ENCODE measurements at regions not wholly inside any gene's neighbourhood (a gene's known extent, or its start where the extent isn't known, plus 50 kb on each side); places are given as distances from the start of the nearest gene placed in this dataset.
"Not testable (repeated sequence)": the region's sequence is repeated elsewhere in the genome, so short reads cannot be mapped to it uniquely, and the experiment has no call there.

DNA sequence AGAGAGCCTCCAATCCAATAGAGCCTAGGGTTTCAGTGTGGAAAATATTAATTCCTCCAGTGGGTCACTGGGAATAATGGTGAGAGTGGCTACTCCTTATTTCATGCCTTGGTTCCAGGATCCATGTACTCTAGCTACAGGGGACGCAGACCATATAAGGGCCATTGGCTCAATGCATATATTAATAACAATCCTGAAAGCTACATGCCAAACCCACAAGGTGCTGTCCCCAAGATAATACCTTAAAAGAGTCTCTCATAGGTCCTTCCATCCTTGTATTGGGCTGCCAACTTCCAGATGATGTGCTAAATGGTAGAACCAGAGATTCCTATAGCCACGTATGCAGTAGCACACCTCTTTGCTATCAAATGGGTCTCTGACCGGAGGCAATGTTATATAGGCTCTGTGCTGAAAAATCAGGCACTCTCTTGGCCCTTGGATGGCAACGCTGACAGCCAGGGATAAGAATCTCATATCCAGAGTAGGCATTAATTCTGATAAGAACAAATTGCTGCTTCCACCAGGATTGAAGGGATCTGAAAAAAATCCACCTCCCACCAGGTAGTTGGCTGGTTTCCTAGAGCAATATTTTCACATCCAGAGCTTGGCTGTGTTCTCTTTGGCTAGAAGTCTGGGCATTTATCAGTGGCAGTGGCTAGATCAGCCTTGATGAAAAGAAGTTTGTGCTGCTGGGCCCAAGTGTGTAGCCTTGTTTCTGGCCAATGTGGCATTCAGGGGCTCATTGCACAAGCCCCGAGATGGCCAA lies 218.1 kb upstream of the MGAT5 start:
- no peak for DNase-seq

DNA sequence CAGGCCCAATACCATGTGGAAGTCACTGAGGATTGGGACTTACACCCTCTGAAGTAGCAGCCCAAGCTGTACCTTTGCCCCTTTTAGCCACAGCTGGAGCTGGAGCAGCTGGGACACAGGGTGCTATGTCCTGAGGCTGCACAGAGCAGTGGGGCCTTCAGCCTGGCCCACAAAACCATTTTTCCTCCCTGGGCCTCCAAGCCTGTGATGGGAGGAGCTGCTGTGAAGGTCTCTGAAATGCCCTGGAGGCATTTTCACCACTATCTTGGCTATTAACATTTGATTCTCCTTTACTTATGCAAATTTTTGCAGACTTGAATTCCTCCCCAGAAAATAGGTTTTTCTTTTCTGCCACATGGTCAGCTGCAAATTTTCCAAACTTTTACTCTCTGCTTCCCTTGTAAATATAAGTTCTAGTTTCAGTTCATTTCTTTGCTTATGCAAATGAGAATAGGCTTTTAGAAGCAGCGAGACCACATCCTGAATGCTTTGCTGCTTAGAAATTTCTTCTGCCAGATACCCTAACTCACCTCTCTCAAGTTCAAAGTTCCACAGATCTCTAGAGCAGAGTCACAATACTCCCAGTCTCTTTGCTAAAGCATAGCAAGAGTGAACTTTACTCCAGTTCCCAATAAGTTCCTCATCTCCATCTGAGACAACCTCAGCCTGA lies 213.8 kb upstream of the MGAT5 start:
- no peak for DNase-seq

DNA sequence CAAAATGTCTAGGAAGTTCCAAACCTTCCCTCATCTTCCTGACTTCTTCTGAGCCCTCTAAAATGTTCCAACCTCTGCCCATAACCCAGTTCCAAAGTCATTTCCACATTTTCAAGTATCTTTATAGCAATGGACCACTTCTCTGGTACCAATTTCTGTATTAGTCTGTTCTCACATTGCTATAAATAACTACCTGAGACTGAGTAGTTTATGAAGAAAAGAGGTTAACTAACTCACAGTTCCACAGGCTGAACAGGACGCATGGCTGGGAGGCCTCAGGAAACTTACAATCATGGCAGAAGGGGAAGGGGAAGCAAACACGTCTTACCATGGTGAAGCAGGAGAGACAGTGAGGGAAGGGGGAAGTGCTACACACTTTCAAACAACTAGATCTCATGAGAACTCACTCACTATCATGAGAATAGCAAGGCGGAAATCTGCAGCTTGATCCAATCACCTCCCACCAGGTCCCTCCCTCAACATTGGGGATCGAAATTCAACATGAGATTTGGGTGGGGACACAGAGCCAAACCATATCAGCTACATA lies 213.2 kb upstream of the MGAT5 start:
- not testable (repeated sequence) for DNase-seq

DNA sequence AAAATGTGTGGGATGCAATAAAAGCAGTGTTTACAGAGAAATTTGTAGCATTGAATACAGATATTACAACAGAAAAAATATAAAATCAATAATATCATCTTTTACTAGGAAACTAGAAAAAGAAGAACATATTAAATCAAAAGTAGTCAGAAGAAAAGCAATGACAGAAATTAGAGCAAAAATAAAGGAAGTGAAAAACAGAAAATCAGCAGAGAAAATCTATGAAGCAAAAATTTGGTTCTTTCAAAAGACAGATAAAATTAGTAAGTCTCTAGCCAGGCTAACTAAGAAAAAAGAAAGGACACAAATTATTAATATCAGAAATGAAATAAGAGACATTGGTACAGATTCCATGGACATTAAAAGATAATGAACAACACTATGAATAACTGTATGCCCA lies 212.0 kb upstream of the MGAT5 start:
- DNase-seq, result no peak

DNA sequence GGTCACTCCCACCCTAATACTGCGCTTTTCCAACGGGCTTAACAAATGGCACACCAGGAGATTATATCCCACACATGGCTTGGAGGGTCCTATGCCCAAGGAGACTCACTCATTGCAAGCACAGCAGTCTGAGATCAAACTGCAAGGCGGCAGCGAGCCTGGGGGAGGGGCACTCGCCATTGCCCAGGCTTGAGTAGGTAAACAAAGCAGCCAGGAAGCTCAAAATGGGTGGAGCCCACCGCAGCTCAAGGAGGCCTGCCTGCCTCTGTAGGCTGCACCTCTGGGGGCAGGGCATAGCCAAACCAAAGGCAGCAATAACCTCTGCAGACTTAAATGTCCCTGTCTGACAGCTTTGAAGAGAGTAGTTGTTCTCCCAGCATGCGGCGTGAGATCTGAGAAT lies 210.8 kb upstream of the MGAT5 start:
- not testable (repeated sequence) for DNase-seq

DNA sequence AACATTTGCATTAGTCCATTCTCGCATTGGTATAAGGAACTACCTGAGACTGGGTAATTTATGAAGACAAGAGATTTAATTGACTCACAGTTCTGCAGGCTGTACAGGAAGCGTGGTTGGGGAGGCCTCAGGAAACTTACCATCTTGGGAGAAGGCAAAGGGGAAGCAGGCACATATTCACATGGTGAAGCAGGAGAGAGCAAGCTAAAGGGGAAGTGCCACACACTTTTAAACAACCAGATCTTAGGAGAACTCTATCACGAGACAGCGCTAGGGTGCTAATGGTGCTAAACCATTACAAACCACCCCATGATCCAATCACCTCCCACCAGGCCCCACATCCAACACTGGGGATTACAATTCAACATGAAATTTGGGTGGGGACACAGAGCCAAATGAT lies 201.7 kb upstream of the MGAT5 start:
- DNase-seq, result no peak

DNA sequence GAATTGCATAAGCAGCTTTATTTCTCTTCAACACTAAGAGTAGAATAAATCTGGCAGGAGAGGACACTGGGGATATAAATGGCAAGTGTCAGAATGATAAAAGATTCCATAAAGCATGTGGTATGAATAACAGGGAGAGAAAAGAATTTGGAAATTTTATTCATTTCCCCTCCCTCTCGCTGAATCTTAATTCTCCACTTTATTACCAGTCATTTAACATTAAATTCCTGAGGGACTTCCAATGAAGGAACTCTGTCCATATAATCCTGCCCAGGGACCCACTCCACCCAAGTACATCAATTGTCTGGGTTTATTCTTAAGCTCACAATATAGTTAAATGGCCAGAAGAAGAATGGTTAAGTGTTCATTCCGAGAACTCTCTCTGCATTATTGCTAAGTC lies 197.7 kb upstream of the MGAT5 start:
- no peak for DNase-seq

DNA sequence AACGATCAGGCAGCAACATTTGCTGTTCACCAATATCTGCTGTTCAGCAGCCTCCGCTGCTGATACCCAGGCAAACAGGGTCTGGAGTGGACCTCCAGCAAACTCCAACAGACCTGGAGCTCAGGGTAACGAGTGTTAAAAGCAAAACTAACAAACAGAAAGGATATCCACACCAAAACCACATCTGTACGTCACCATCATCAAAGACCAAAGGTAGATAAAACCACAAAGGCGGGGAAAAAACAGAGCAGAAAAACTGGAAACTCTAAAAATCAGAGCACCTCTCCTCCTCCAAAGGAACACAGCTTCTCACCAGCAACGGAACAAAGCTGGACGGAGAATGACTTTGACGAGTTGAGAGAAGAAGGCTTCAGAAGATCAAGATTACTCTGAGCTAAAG lies 192.8 kb upstream of the MGAT5 start:
- not testable (repeated sequence) for DNase-seq

DNA sequence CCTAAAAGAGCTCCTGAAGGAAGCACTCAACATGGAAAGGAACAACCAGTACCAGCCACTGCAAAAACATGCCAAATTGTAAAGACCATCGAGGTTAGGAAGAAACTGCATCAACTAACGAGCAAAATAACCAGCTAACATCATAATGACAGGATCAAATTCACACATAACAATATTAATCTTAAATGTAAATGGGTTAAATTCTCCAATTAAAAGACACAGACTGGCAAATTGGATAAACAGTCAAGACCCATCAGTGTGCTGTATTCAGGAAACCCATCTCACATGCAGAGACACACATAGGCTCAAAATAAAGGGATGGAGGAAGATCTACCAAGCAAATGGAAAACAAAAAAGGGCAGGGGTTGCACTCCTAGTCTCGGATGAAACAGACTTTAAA lies 191.6 kb upstream of the MGAT5 start:
- not testable (repeated sequence) for DNase-seq

DNA sequence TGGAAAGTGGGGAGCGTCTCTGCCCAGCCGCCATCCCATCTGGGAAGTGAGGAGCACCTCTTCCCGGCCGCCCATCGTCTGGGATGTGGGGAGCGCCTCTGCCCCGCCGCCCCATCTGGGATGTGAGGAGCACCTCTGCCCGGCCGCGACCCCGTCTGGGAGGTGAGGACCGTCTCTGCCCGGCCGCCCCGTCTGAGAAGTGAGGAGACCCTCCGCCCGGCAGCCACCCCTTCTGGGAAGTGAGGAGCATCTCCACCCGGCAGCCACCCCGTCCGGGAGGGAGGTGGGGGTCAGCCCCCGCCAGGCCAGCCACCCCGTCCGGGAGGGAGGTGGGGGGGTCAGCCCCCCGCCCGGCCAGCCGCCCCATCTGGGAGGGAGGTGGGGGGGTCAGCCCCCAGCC lies 190.0 kb upstream of the MGAT5 start:
- not testable (repeated sequence) for DNase-seq

DNA sequence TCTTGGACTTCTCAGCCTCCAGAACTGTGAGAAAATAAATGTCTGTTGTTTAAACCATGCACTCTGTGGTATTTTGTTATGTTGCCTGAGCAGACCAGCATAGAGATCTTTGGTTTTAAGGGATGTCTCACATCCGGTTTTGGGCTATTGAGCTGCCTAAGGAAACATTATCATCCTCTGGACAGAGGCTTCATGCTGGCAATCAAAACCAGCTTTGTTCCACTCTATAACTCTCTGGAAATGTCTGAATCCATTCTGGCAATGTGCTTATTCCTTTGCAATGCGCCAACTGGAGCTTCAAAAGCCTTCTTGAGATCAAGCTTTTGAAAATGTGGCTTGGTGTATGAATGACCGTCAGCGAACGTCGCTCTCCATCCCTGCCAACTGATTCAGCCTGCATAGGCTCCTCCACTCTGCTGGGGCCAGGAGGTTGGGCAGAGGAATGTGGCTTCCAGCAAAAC lies 183.6 kb upstream of the MGAT5 start:
- no peak for DNase-seq

DNA sequence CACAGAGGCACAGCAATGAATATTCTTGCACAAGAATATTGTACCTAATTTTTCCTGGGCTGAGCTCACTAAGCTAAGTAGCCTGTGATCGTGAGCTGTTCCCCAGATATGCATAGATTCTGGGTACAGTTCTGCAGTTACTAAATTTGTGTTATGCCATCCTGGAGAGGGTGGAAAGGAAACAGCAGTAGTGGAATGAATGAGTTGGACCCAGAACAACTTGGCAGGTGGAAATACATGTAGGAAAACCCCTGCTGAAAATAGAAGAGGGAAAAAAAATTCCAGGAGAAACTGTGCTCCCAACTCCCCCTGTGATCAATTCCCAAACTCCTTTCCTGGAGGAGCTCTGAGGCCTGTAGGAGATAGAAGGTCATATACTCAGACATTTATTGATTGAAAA lies 181.5 kb upstream of the MGAT5 start:
- no peak for DNase-seq

DNA sequence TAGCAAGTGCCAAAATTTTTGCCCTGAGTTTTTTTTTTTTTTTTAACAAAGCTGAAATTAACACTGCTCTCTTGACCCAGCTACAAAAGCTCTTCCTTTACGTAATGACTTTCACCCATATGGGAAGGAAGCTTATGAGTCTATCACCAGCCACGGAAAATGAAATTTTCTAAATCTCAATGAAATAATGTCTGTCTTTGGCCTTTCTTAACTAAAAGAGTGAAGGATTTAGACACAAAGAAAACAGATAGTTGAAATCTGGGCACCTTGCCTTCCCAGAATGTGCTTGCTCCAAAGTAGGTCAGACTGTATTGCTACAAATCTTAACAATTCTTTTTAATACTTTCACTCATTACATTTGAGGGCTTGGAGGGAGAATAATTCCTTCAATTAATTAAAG lies 180.8 kb upstream of the MGAT5 start:
- no peak for DNase-seq

DNA sequence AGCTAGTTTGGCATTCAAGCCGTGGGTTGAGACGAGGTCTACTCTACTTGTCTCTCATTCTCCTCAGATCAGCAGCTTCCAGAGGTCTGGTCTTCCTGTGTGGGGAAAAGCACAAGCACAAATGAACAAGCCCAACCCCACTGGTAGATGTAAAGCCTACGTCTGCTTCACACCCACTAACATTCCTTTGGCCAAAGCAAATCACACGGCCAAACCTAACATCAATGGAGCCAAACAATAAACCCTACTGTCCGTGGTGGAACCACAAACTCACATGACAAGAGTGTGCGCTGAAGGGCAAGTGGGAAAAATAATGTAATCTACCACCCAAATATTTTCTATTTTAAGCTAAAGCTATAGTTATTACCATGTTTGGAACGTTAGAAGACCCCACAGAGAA lies 179.3 kb upstream of the MGAT5 start:
- no peak for DNase-seq

DNA sequence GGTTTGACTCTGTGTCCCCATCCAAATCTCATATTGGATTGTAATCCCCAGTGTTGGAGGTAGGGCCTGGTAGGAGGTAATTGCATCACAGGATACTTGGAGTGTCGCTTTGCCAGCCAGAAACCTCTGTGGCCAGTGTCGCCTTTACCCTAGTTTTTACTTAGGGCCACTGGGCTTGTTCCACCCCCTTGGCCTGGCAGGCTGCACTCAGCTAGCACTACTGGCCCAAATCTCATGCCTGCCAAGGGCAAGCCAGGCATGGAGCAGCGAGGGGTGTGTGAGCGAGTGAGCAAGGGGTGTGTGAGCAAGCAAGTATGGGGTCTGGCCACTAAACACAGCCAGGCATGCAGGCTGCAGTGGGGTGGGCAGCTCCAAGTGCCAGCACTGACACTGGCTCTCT lies 178.7 kb upstream of the MGAT5 start:
- no peak for DNase-seq

DNA sequence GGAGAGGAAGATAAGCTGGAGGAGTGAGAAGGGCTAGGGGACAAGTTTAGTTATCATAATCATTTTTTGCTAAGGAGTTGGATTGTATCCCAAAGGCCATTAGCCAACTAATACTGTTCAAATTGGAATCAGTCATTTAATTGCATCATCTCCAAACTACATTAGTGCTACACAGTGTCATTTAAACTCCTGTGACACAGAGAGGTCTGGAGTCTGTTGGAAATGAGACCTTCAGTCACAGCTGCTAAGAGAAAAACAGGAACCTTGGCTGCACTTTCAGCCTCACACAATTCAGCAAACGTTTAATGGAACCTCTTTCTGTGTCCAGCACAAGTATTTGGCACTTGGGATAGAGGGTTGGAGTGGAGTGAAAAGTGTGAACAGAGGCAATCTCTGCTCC lies 175.5 kb upstream of the MGAT5 start:
- DNase-seq, result no peak

DNA sequence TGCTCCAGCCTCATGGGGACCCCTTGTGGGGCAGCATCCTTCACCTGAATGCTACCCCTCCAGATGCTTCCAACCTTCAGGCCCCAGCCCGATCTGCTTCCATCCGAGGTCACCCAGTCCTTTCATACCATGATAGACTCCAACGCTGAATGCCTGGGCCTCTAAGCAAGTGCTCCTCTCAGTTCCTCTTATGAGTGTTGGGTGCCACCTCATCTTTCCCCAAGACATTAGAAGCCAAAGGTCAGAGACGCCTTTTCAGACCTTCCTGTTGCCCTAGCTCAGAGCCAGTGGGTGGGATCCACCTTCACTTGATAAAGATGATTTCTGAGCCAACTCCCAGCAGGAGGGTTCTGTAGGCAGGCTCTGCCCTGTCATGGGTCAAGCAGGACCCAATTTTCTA lies 174.5 kb upstream of the MGAT5 start:
- DNase-seq, result no peak

DNA sequence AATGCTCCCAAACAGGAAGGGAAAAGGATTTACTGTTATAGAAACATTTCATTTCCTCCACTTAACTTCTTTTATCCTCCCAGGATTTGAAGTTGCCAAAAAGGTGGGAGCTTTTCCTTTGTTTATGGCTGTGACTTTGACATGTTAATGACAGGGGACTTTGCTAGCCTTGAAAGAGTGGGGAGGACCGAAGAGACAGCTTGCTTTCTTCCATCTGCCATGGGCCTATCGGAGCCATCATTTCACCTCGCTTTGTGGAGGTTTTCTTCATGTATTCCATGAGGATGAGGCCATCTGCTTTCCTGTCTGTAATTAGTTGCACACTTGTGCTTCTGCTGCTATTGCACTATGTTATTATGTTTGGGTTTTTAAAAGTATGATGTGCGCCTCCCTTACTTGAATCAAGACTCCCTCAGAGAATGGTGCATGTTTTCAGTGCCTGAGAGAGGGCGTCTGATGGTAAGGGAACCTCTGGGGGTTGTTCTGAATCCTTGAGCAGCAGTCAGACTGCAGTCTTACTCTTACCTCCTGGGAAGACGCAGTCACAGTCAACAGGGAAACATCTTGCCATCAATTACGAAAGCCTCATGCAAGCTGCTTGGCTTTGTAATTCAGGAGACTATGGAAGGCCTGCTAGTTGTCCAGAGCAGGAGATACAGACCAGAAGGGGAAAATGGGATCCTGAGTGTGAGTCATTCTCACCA lies 173.3 kb upstream of the MGAT5 start:
- DNase-seq, result no peak

DNA sequence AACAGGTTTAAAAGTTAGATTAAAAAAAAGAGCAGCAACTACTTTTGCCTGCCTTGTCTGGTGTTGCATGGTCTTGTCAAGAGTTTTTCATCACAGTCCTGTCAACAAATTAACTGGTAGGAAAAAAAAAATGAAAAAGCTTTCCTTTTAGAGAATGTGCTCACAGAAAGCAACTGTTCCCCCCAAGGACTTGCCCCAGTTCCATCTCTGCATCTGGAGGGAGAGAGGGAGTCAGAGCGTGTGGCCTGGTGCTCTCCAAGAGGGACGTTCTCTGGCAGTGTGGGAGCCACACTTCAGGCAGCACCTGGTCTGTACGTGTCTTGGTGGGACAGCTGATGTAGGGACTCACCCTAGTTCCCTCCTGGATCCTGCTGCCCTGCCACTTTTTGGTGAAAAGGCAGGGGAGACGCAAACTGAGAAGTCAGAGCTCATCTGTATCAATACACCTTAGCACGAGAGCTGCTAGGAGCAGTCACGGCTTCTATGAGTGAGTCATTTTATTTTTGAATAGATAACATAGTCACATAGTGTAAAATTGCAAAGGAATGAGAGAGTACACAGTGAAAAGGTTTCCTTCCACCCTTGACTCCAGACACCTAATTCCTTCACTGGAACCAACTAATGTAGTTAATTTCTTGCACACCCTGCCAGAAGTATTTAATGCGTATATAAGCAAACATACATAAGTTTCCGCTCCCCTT lies 172.5 kb upstream of the MGAT5 start:
- no peak for DNase-seq

DNA sequence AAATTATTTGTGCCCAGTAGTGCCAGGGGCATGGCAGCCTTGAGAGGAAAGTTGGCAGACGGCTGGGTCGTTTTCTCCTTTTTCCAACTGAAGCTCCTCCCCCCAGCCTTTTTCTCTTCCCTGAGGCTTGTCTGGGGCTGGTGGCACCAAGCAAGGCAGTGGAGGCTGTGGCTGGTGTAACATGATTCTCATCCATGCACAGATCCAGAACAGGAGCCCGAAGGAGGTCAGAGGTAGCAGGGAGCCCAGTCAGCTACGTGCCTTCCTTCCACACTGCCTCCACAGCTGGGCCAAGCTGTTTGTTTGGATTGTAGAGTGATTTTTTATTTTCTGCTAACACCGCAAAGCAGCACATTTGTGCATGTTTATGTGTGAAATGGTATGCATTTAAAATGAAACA lies 170.3 kb upstream of the MGAT5 start:
- no peak for DNase-seq

DNA sequence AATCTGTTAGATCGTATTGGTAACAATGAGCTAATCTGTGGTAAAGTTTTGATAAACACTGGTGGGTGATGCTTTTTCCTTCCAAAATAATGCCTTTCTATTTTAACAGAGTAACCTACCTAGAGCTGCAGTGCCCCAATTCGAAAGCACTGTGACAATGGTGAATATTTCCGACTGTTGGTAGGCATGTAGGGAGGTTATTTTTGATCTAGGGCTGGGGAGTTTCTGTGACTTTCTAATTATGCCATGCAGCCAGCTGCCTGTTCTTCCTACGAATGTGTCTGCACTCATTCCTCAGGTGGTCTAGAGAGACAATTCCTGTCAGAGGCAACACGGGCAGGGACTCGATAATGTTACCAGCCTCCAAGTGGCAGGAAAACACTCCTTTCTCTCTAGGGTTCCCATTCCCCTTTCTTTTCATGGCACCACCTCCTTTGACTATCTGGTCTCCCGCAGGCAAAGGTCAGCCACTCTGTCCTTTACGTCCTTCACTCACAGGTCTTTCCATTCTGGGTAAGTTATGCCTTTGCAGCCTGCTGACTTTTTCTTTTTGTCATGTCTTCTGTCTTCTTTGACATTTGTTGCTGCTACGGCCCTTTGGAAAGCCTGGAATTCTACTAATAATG lies 167.2 kb upstream of the MGAT5 start:
- DNase-seq, result no peak

DNA sequence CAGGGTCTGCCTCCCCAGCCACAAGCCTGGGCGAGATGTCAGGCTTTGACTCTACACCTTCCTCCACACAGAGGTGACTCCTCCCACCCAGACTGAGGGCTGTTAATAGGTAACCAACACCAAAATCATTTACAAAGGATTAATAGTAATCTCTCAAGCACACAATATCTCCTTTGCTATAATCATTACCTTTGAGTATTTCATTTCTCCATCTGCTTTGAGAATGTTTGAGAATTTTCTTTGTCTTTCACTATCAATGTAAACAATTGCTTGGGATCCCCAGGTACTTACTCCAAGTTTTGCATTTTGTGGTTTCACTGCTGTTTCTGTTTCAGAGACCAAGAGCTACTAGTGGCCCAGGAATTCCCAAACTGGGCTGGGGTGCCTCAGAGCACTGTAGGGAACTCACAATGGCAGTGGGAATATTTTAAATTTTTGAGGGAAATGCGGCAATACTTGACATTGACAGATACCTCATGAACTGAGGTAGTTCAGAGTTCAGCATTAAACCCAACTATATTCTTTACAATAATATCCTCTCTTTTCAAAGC lies 166.4 kb upstream of the MGAT5 start:
- no peak for DNase-seq
